ENCODE measurements at regions not wholly inside any gene's neighbourhood (a gene's known extent, or its start where the extent isn't known, plus 50 kb on each side); places are given as distances from the start of the nearest gene placed in this dataset.

- no peak for TF ChIP-seq POLR2AphosphoS5 (IDR thresholded peaks at IDR 0.05; ENCODE audit: low read depth)
- no peak for TF ChIP-seq GABPA (IDR thresholded peaks at IDR 0.05; ENCODE audit: low read depth)
- TF ChIP-seq CTCF (IDR thresholded peaks at IDR 0.05; ENCODE audit: insufficient read depth, low read length) = no peak
- no peak for TF ChIP-seq REST (IDR thresholded peaks at IDR 0.05; ENCODE audit: insufficient replicate concordance, low read depth)
These were observed 435.3 kb upstream of the NBEA start for GRCh38 chr13:34506796-34507195.

GRCh38 chr13:34507630-34508029 lies 434.4 kb upstream of the NBEA start:
- H3K27me3 ChIP-seq (ENCODE audit: insufficient read depth, poor library complexity, severe bottlenecking) = no peaks in the 10 kb centered on the region
- no peak overlapping the region for H3K27ac ChIP-seq (replicated peaks)
- H3K4me3 ChIP-seq (replicated peaks; ENCODE audit: insufficient read depth, low read length) = no peak overlapping the region
- DNase-seq (ENCODE audit: low read depth in 1 of 2, low spot score in 1 of 2) = no peak
- TF ChIP-seq POLR2AphosphoS5 (IDR thresholded peaks at IDR 0.05; ENCODE audit: low read depth) = no peak
- no peak for TF ChIP-seq SPI1 (IDR thresholded peaks at IDR 0.05; ENCODE audit: borderline replicate concordance, low read depth)
- no peak for TF ChIP-seq CTCF (IDR thresholded peaks at IDR 0.05; ENCODE audit: insufficient read depth, low read length)
- TF ChIP-seq GABPA (IDR thresholded peaks at IDR 0.05; ENCODE audit: low read depth) = no peak
- no peak for TF ChIP-seq REST (IDR thresholded peaks at IDR 0.05; ENCODE audit: insufficient replicate concordance, low read depth)

More at GRCh38 chr13:34506796-34507195, 435.3 kb upstream of the NBEA start:
- no peaks in the 10 kb centered on the region for H3K27me3 ChIP-seq (ENCODE audit: insufficient read depth, poor library complexity, severe bottlenecking)
- H3K4me3 ChIP-seq (replicated peaks; ENCODE audit: insufficient read depth, low read length) = no peak overlapping the region
- H3K27ac ChIP-seq (replicated peaks) = no peak overlapping the region
- DNase-seq (ENCODE audit: low read depth in 1 of 2, low spot score in 1 of 2) = no peak

GRCh38 chr13:34512817-34513216 lies 429.3 kb upstream of the NBEA start:
- no peak for TF ChIP-seq POLR2AphosphoS5 (IDR thresholded peaks at IDR 0.05; ENCODE audit: low read depth)
- no peak for TF ChIP-seq REST (IDR thresholded peaks at IDR 0.05; ENCODE audit: insufficient replicate concordance, low read depth)
- no peak for TF ChIP-seq CTCF (IDR thresholded peaks at IDR 0.05; ENCODE audit: insufficient read depth, low read length)
- TF ChIP-seq SPI1 (IDR thresholded peaks at IDR 0.05; ENCODE audit: borderline replicate concordance, low read depth) = no peak
- TF ChIP-seq GABPA (IDR thresholded peaks at IDR 0.05; ENCODE audit: low read depth) = no peak
- no peak for DNase-seq (ENCODE audit: low read depth in 1 of 2, low spot score in 1 of 2)
- H3K27ac ChIP-seq (replicated peaks) = no peak overlapping the region
- no peaks in the 10 kb centered on the region for H3K27me3 ChIP-seq (ENCODE audit: insufficient read depth, poor library complexity, severe bottlenecking)
- no peak overlapping the region for H3K4me3 ChIP-seq (replicated peaks; ENCODE audit: insufficient read depth, low read length)

Measured in HL-60 (cell line).